Ectodermal cell (in vitro differentiated cells): ENCODE measurements at regions not wholly inside any gene's neighbourhood (a gene's known extent, or its start where the extent isn't known, plus 50 kb on each side); places are given as distances from the start of the nearest gene placed in this dataset.

Source experiments
- H3K27ac ChIP-seq: 2 replicates; pipeline ENCODE4 v1.7.0; 2013; ENCODE audit warnings: mild to moderate bottlenecking, low read depth, low read length; ENCODE audit not compliant: insufficient read depth, poor library complexity, severe bottlenecking
- H3K27me3 ChIP-seq: 2 replicates; pipeline ENCODE4 v1.7.0; 2013; ENCODE audit warnings: mild to moderate bottlenecking, low read length; ENCODE audit not compliant: insufficient read depth, control insufficient read depth, poor library complexity, severe bottlenecking
- H3K36me3 ChIP-seq: one replicate; pipeline ENCODE4 v1.7.0; 2013; ENCODE audit warnings: low read length; ENCODE audit not compliant: control insufficient read depth, insufficient read depth
- H3K4me1 ChIP-seq: one replicate; pipeline ENCODE4 v1.7.0; 2013; ENCODE audit warnings: low read length; ENCODE audit not compliant: control insufficient read depth, insufficient read depth
- H3K4me3 ChIP-seq: 2 replicates; pipeline ENCODE4 v1.7.0; 2013; ENCODE audit warnings: low read depth, low read length, control low read depth; ENCODE audit not compliant: insufficient read depth
- H3K9me3 ChIP-seq: 2 replicates; pipeline ENCODE4 v1.7.0; 2013; ENCODE audit warnings: mild to moderate bottlenecking, low read length, moderate library complexity; ENCODE audit not compliant: control insufficient read depth
- WGBS, 2 experiments: methylation state at CpG; one replicate each; pipeline ENCODE4 v1.1.7; 2013; ENCODE audit warnings: missing lambda C conversion rate in 2 of 2; 5-methylcytosine and 5-hydroxymethylcytosine counted together

DNA sequence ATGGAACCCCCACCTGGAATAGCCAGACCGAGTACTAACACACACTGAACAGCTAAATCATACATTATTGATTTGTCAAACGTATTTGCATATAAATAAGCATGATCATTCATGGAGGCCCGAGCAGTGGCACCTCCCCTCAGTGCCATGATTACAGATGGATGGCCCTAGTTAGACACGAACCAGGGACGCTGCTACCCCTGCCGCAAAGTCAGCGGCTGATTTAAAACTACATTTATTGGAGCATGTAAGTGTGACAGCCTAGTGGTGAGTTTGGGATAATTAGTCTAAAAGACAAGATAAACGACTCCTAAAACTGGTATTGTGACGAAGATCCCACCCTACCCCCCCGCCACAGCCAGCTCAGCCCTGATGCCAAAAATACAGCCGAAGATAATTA, 159.1 kb upstream of the MAFB start:
- WGBS, 2 experiments: 93 to 94% methylated on average over 11 of the region's 11 CpGs
- no peak overlapping the region for H3K4me3 ChIP-seq

DNA sequence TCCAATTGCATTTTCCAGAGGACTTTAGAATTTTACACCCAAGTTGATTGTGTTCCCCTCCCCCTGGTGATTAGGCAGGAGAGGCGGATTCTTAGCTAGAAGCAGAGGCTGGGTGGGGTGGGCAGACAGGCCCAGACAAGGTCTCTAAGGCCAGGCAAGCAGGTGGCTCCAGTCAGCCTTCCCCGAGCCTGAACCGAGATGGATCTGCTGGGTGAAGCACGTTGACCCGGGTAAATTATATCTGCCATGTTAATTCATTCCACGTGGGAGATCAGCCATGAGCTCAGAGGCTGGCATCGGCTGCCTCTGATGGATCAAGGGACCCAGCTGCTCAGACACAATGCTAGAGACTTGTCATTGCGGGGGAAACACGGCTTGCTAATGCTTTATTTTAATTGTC, 159.5 kb upstream of the MAFB start:
- 90% methylated on average over 9 of the region's 9 CpGs for WGBS, 2 experiments
- no peaks in the 10 kb centered on the region for H3K9me3 ChIP-seq
- no peak overlapping the region for H3K27ac ChIP-seq
- no peaks in the 10 kb centered on the region for H3K27me3 ChIP-seq
- no peak overlapping the region for H3K4me3 ChIP-seq
- no peaks in the 10 kb centered on the region for H3K36me3 ChIP-seq
- peaks cover 5% of the 10 kb centered on the region for H3K4me1 ChIP-seq

More for the DNA sequence above, 159.1 kb upstream of the MAFB start:
- H3K27ac ChIP-seq: no peak overlapping the region
- no peaks in the 10 kb centered on the region for H3K9me3 ChIP-seq
- no peaks in the 10 kb centered on the region for H3K27me3 ChIP-seq
- H3K4me1 ChIP-seq: peaks cover 5% of the 10 kb centered on the region
- no peaks in the 10 kb centered on the region for H3K36me3 ChIP-seq

DNA sequence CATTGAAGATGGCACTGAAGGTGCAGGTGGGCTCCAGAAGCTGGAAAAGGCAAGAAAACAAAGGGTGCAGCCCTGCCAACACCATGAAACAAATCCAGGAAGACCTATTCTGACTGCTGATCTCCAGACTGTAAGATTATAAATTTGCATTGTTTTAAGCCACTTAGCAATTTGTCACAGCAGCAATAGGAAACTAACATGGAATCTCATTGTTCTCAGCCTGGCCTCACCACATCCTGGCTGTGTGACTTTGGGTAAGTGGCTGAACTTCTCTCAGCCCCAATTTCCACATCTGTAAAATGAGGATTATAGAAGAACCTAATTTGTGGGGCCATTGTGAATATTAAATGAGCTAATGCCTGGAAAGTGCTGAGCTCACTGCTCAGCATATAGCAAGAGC, 160.4 kb upstream of the MAFB start:
- Histone ChIP-seq H3K27ac (no peak overlapping the region), H3K36me3 (no peaks in the 10 kb centered on the region), H3K4me1 (peaks cover 4% of the 10 kb centered on the region), H3K27me3 (no peaks in the 10 kb centered on the region), H3K4me3 (no peak overlapping the region), H3K9me3 (no peaks in the 10 kb centered on the region)

DNA sequence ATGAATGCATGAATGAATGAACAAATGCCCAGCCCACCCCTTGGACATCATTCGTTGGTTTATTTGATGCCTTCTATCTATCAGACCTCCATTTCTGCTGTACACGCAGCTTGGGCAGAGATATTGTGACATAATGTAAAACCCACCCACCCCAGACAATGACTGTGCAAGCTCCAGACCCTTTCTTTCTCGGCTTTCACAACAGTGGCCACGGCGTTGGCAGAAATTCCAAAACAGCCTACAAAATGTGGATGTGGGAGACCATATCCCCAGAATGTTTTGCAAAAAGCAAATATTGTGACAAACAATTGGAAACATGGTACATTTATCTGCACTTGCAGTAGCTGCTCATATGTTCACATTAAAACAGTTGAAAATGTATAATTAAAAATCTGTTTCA, 162.0 kb upstream of the MAFB start:
- H3K27me3 ChIP-seq: no peaks in the 10 kb centered on the region
- WGBS, 2 experiments: 93 to 94% methylated on average over 5 of the region's 5 CpGs
- H3K27ac ChIP-seq: no peak overlapping the region
- no peaks in the 10 kb centered on the region for H3K4me1 ChIP-seq
- H3K36me3 ChIP-seq: no peaks in the 10 kb centered on the region
- H3K9me3 ChIP-seq: no peaks in the 10 kb centered on the region
- H3K4me3 ChIP-seq: no peak overlapping the region

DNA sequence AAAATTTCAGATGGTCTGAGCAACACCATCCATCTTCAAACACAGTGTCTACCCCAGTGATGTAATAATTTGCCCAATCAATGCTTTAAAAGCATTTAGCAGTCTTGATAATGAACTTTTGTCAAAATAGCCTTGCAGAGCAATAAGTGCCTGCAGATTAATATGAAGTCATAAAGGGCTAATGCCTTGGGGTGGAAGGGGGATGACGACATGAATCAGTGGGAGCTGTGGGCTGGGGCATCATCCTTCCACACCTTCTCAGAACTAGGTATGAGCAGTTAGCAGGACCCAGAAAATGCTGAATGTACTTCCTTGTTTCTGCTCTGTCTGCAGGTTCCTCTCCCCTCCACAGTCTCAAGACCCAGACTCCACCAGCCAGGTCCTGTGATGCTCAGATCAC, 166.2 kb upstream of the MAFB start:
- 92 to 97% methylated on average over 1 of the region's 1 CpG for WGBS, 2 experiments
- peaks cover 14% of the 10 kb centered on the region for H3K4me1 ChIP-seq
- H3K4me3 ChIP-seq: no peak overlapping the region
- no peak overlapping the region for H3K27ac ChIP-seq
- H3K27me3 ChIP-seq: no peaks in the 10 kb centered on the region
- H3K36me3 ChIP-seq: no peaks in the 10 kb centered on the region
- no peaks in the 10 kb centered on the region for H3K9me3 ChIP-seq

DNA sequence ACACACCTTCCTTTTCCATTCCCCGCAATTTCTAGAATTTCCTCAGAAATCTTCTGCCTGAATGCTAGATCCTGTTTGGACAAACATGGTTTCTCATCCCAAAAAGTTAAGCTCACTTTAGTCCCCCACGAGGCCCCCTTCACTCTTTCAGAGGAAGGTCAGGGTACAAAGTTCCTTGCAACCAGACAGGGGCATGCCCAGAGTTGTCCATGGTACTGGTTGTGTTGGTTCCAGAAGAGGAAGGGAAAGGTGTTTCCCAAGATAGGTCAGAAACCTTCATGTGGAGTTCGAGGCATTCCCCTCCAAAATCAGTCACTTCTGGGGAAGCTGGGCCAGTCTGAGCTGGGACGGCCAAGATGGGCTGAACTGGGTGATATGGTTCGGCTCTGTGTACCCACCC, 167.6 kb upstream of the MAFB start:
- Histone ChIP-seq H3K9me3 (no peaks in the 10 kb centered on the region), H3K4me1 (peaks cover 14% of the 10 kb centered on the region), H3K27ac (no peak overlapping the region), H3K27me3 (no peaks in the 10 kb centered on the region), H3K36me3 (no peaks in the 10 kb centered on the region), H3K4me3 (no peak overlapping the region)
- 94 to 97% methylated on average over 5 of the region's 5 CpGs for WGBS, 2 experiments

DNA sequence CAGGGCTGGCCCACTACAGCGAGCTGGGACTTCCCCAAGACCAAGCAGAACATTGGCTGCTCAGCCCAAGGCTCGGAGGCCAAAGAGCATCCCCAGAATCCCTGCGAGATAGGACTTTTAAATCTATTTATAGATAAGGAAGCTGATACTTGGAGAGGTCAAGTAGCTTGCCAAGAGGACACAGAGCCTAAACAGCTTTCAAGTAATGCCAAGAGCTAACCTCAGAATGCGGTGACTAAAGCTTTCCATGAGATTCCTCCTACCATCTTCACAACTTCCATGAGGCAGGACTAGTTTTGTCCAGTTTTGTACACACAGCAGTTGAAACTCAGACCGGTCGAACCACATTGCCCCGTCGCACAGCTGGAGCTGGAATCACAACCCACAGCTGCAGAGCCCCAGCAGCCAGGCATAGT, 168.1 kb upstream of the TOP1 start:
- WGBS, 2 experiments: 94 to 95% methylated on average over 8 of the region's 8 CpGs
- Histone ChIP-seq H3K4me1 (peaks cover 14% of the 10 kb centered on the region), H3K36me3 (no peaks in the 10 kb centered on the region)

DNA sequence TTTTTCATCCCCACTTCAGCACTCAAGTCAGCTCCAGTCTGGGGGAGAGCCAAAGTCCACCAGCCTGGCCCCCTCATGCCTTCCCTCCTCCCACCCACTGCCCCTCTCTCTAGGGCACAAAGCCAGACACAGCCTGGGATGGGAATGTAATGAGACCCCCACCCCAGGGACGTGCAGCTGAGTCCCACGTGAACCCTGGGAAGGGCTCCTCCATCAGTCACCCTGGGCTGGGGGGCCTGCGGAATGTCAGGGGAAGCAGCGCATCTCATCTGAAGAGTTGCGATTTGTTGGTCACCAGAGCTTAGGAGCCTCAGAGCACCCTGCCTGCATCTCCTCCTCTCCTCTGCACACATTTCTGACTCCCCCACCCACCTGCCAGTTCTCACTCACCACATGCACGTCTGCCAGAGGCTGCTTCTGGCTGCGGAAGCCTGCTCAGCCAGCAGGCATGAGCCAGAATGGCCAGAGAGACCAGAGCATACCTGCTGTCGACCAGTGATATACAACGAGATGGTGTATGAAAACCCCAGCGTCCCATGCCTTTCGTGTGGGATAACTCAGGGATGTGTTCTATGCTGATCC, 167.1 kb upstream of the TOP1 start:
- no peaks in the 10 kb centered on the region for H3K36me3 ChIP-seq
- no peak overlapping the region for H3K27ac ChIP-seq
- H3K4me3 ChIP-seq: no peak overlapping the region
- WGBS, 2 experiments: 91 to 92% methylated on average over 11 of the region's 11 CpGs
- no peaks in the 10 kb centered on the region for H3K9me3 ChIP-seq
- peaks cover 14% of the 10 kb centered on the region for H3K4me1 ChIP-seq
- H3K27me3 ChIP-seq: no peaks in the 10 kb centered on the region

More for the DNA sequence above, 168.1 kb upstream of the TOP1 start:
- Histone ChIP-seq H3K27ac (no peak overlapping the region), H3K27me3 (no peaks in the 10 kb centered on the region), H3K9me3 (no peaks in the 10 kb centered on the region), H3K4me3 (no peak overlapping the region)

DNA sequence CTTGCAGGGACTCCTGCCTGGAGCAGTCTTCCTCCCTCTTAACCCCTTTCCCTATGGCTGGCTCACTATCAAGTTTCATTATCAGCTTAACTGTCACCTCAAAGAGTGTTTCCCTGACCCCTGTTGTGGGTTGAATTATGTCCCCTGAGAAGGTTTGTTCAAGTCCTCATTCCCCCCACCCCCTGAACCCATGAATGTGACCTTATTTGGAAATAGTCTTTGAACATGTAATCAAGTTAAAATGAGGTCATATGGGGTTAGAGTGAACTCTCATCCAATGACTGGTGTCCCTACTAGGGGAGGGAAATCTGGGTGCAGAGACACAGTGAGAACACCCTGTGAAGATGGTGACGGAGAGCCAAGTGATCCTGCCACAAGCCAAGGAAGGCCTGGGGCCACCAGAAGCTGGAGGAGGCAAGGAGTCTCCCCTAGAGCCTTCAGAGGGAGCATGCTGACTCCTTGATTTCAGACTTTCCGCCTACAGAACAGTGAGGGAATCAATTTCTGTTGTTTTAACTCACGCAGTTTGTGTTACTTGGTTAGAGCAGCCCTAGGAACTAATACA, 165.2 kb upstream of the TOP1 start:
- H3K36me3 ChIP-seq: no peaks in the 10 kb centered on the region
- H3K9me3 ChIP-seq: no peaks in the 10 kb centered on the region
- H3K4me3 ChIP-seq: no peak overlapping the region
- H3K27me3 ChIP-seq: no peaks in the 10 kb centered on the region
- WGBS, 2 experiments: 90 to 92% methylated on average over 3 of the region's 3 CpGs
- H3K27ac ChIP-seq: no peak overlapping the region
- peaks cover 5% of the 10 kb centered on the region for H3K4me1 ChIP-seq

DNA sequence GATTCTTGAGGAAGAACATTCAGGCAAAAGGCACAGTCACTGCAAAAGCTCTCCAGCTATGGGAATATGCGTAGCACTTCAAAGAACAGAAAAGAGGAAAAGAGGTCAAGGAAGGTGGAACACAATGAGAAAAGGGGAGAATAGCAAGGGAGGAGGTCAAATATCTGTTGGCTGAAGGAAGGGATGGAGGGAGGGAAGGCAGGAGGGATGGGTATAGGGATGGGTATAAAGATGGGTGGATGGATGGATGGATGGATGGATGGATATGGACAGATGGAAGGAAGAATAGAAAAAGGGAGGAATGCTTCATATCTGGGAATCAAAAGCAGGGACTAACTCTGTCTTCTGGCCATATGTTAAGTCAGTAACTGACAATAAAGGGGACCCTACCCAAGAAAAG, 164.2 kb upstream of the TOP1 start:
- Histone ChIP-seq H3K36me3 (no peaks in the 10 kb centered on the region), H3K4me3 (no peak overlapping the region), H3K27me3 (no peaks in the 10 kb centered on the region), H3K4me1 (no peaks in the 10 kb centered on the region), H3K9me3 (no peaks in the 10 kb centered on the region), H3K27ac (no peak overlapping the region)
- WGBS, 2 experiments: 90 to 96% methylated on average over 1 of the region's 1 CpG

DNA sequence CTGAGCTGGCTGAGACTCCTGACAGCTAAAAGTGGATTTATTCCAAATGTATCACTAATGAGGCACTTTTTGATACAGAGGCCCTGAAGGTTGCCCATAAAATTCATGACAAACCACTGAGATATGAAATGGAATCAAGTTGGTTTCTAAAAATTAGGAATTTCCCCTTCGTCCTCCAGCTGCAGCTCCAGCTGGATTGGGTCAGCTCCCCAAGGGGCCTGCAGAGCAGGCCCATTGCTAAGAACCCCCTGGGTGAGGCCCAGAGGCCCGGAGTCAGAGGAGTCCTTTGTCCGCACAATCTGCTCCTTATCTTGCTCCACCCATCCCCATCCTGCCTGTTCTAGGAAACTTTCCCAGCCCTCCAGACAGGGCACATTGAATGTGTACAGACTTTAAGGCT, 163.5 kb upstream of the TOP1 start:
- H3K4me1 ChIP-seq: no peaks in the 10 kb centered on the region

More for the DNA sequence above, 163.5 kb upstream of the TOP1 start:
- Histone ChIP-seq H3K27ac (no peak overlapping the region), H3K9me3 (no peaks in the 10 kb centered on the region), H3K27me3 (no peaks in the 10 kb centered on the region), H3K4me3 (no peak overlapping the region), H3K36me3 (no peaks in the 10 kb centered on the region)
- 86 to 92% methylated on average over 3 of the region's 3 CpGs for WGBS, 2 experiments
